KMS-11 (cell line): ENCODE measurements at regions not wholly inside any gene's neighbourhood (a gene's known extent, or its start where the extent isn't known, plus 50 kb on each side); places are given as distances from the start of the nearest gene placed in this dataset.

Source experiments
- H2AFZ ChIP-seq: fragments of 200-600 bp; sonication (generic); 2 replicates; pipeline ENCODE4 v1.6.1; 2016; ENCODE audit warnings: antibody characterized with exemption, mixed run types, low read depth
- H3K27ac ChIP-seq: fragments of 200-600 bp; sonication (generic); 2 replicates; pipeline ENCODE4 v1.6.1; 2016; ENCODE audit warnings: mild to moderate bottlenecking, mixed run types
- H3K27me3 ChIP-seq: fragments of 200-600 bp; sonication (generic); 2 replicates; pipeline ENCODE4 v1.6.1; 2017; ENCODE audit warnings: mild to moderate bottlenecking, low read depth, mixed run types, moderate library complexity; ENCODE audit not compliant: insufficient read depth
- H3K36me3 ChIP-seq: fragments of 200-600 bp; sonication (generic); 2 replicates; pipeline ENCODE4 v1.6.1; 2017; ENCODE audit warnings: mild to moderate bottlenecking, mixed run types; ENCODE audit not compliant: insufficient read depth
- H3K4me1 ChIP-seq: fragments of 200-600 bp; sonication (generic); 2 replicates; pipeline ENCODE4 v1.6.1; 2016; ENCODE audit warnings: mild to moderate bottlenecking, low read depth, mixed run types; ENCODE audit not compliant: poor library complexity, severe bottlenecking
- H3K4me2 ChIP-seq: fragments of 200-600 bp; sonication (generic); 2 replicates; pipeline ENCODE4 v1.7.0; 2016; ENCODE audit warnings: mild to moderate bottlenecking, mixed run types
- H3K4me3 ChIP-seq: fragments of 200-600 bp; sonication (generic); IDR thresholded peaks from 2 replicates; pipeline ENCODE4 v1.6.1; 2017; ENCODE audit warnings: low read depth, low read length, mixed read lengths; ENCODE audit not compliant: insufficient read depth
- H3K79me2 ChIP-seq: fragments of 200-600 bp; sonication (generic); 2 replicates; pipeline ENCODE4 v1.6.1; 2016; ENCODE audit warnings: low read depth, mixed run types; ENCODE audit not compliant: insufficient read depth
- H3K9ac ChIP-seq: fragments of 200-600 bp; sonication (generic); 2 replicates; pipeline ENCODE4 v1.6.1; 2016; ENCODE audit warnings: mild to moderate bottlenecking, mixed run types
- H4K20me1 ChIP-seq: fragments of 200-600 bp; sonication (generic); 2 replicates; pipeline ENCODE4 v1.6.1; 2016; ENCODE audit warnings: mild to moderate bottlenecking, mixed run types; ENCODE audit not compliant: insufficient read depth
- TF ChIP-seq, protein P1 (sequence below): fragments of 200-600 bp; sonication (generic); conservative IDR thresholded peaks from 2 replicates; pipeline ENCODE4 v1.6.1; 2017; ENCODE audit warnings: low read depth, mild to moderate bottlenecking, antibody characterized with exemption, low read length, moderate library complexity, mixed read lengths

DNA sequence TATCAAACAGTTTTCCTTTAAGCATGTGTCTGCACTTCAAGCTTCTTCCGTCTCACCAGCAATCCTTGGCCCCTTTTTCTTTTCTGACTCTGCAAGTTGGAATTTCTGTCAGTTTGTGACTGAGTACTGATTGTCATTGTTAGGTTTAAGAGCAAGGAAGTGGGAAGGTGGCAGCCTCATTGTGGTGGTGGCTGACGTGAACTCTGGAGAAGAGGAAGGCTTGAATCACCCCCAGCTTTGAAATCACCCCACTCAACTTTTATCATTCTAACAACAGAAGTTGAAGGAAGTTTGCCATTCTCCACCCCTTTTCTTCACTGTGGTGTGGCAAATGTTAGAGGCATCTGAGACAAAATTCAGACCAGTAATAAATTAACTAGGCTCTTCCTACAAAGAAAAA is 231.6 kb upstream of the AGTR1 start:
- Histone ChIP-seq H4K20me1 (no peaks in the 10 kb centered on the region), H3K4me1 (no peaks in the 10 kb centered on the region), H3K4me2 (no peak overlapping the region), H3K9ac (no peak overlapping the region), H3K27me3 (no peaks in the 10 kb centered on the region), H3K79me2 (no peaks in the 10 kb centered on the region), H3K27ac (no peak overlapping the region), H2AFZ (no peak overlapping the region), H3K4me3 (no peak overlapping the region), H3K36me3 (no peaks in the 10 kb centered on the region)
- TF ChIP-seq, protein P1, sequence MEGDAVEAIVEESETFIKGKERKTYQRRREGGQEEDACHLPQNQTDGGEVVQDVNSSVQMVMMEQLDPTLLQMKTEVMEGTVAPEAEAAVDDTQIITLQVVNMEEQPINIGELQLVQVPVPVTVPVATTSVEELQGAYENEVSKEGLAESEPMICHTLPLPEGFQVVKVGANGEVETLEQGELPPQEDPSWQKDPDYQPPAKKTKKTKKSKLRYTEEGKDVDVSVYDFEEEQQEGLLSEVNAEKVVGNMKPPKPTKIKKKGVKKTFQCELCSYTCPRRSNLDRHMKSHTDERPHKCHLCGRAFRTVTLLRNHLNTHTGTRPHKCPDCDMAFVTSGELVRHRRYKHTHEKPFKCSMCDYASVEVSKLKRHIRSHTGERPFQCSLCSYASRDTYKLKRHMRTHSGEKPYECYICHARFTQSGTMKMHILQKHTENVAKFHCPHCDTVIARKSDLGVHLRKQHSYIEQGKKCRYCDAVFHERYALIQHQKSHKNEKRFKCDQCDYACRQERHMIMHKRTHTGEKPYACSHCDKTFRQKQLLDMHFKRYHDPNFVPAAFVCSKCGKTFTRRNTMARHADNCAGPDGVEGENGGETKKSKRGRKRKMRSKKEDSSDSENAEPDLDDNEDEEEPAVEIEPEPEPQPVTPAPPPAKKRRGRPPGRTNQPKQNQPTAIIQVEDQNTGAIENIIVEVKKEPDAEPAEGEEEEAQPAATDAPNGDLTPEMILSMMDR = no peak

DNA sequence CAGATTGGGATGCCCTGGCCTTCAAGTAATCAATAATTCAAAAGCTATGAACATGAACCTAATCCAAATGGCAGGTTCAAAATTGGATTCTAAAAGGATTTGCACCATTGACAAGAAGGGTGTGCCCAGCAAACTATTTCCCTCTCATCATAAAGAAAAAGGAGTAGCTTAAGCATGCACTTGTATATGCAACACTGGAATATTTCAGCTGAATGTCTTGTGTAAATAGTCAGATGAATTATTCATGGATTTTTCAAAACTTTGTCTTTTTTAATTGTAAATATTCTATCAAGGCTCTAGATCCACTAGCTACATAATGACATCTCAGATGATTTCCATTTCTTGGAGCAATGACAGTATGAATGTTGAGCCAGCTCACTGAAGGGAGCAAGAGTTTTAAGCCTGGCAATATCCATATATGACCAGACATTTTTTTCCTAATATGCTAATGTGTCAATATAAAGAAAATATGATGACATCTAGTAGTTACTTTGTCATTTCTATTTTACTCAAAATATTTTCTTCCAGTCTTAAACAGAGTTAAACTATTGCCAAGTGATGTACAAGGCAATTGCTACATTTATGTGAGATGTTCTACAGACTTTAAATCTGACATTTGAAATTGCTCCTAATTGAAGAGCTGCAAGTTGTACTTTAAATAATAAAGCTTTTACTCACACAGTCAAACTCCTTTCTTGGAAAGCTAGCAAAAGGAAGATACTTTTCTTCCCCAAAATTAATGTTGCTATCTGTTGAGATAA is 230.5 kb upstream of the AGTR1 start:
- Histone ChIP-seq H3K27ac (no peak overlapping the region), H3K4me2 (no peak overlapping the region), H3K79me2 (no peaks in the 10 kb centered on the region), H2AFZ (no peak overlapping the region), H3K36me3 (no peaks in the 10 kb centered on the region), H3K4me1 (no peaks in the 10 kb centered on the region), H4K20me1 (no peaks in the 10 kb centered on the region), H3K27me3 (no peaks in the 10 kb centered on the region), H3K9ac (no peak overlapping the region), H3K4me3 (no peak overlapping the region)
- TF ChIP-seq, protein P1 = no peak

DNA sequence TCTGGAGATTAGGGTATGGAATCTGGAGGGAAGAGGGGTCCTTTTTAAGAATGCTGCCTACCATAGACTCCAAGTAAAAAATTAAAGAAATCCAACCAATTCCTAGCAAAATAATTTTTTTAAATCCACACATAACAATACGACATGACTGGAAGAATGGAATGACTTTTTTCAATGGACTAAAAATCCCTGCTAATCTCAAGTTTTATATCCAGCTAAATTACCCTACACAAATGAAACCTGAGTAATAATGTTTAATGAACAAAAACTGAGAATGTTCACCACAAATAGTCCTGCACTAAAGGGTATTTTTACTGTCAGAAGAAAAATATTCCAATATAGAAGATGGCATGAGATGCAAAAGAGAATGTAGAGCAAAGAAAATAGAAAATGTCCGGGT is 220.3 kb upstream of the AGTR1 start:
- H3K9ac ChIP-seq = no peak overlapping the region
- H3K27ac ChIP-seq = no peak overlapping the region
- no peaks in the 10 kb centered on the region for H3K4me1 ChIP-seq
- no peak overlapping the region for H2AFZ ChIP-seq
- H4K20me1 ChIP-seq = no peaks in the 10 kb centered on the region
- TF ChIP-seq, protein P1 = no peak
- no peaks in the 10 kb centered on the region for H3K27me3 ChIP-seq
- no peaks in the 10 kb centered on the region for H3K79me2 ChIP-seq
- H3K4me3 ChIP-seq = no peak overlapping the region
- no peaks in the 10 kb centered on the region for H3K36me3 ChIP-seq
- no peak overlapping the region for H3K4me2 ChIP-seq

DNA sequence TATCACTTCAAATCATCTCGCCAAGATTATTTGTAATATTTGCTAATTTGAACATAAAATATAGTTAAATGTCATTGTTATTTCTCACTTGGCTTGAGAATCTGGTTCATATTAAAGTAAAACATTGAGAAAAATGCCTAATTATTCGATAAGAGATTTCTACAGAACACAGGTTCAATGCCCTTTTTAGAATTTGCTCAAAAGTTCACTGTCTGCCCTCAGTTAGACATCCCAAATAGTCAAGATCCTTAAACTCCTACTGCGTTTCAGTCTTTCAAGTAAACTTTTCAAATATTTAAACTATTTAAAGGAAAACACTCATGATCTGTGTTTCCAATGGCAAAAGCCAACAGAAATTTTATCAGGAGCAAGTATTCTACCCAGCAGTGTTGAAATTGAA is 204.1 kb upstream of the AGTR1 start:
- Histone ChIP-seq H3K4me2 (no peak overlapping the region), H2AFZ (no peak overlapping the region), H3K4me3 (no peak overlapping the region), H3K27ac (no peak overlapping the region), H3K79me2 (no peaks in the 10 kb centered on the region), H4K20me1 (no peaks in the 10 kb centered on the region), H3K36me3 (no peaks in the 10 kb centered on the region), H3K27me3 (no peaks in the 10 kb centered on the region), H3K9ac (no peak overlapping the region), H3K4me1 (no peaks in the 10 kb centered on the region)
- TF ChIP-seq, protein P1 = no peak
